H9 (cell line): ENCODE measurements at regions not wholly inside any gene's neighbourhood (a gene's known extent, or its start where the extent isn't known, plus 50 kb on each side); places are given as distances from the start of the nearest gene placed in this dataset.

Experiments
- DNase-seq: peaks from one replicate; pipeline ENCODE4 v3.0.0-alpha.2; 2017
- H2AFZ ChIP-seq: one replicate; pipeline ENCODE4 v1.6.1; 2013; ENCODE audit warnings: mild to moderate bottlenecking, low read length, control low read depth, moderate library complexity
- H2AK5ac ChIP-seq: 2 replicates; pipeline ENCODE4 v1.6.1; 2013; ENCODE audit warnings: low read length, control low read depth, mixed read lengths; ENCODE audit not compliant: insufficient read length
- H2BK120ac ChIP-seq: one replicate; pipeline ENCODE4 v1.6.1; 2013; ENCODE audit warnings: low read depth, mild to moderate bottlenecking, low read length, control low read depth, inconsistent platforms; ENCODE audit not compliant: poor library complexity, severe bottlenecking
- H2BK12ac ChIP-seq: 2 replicates; pipeline ENCODE4 v1.6.1; 2013; ENCODE audit warnings: low read length, control low read depth, mixed read lengths, low read depth; ENCODE audit not compliant: insufficient read length
- H2BK15ac ChIP-seq: 2 replicates; pipeline ENCODE4 v1.6.1; 2013; ENCODE audit warnings: low read depth, low read length, control low read depth
- H2BK20ac ChIP-seq: one replicate; pipeline ENCODE4 v1.6.1; 2013; ENCODE audit warnings: low read depth, mild to moderate bottlenecking, low read length, control low read depth, inconsistent platforms; ENCODE audit not compliant: poor library complexity, severe bottlenecking
- H2BK5ac ChIP-seq: 2 replicates; pipeline ENCODE4 v1.6.1; 2013; ENCODE audit warnings: low read length, control low read depth, mixed read lengths; ENCODE audit not compliant: insufficient read length
- H3K14ac ChIP-seq: 2 replicates; pipeline ENCODE4 v1.6.1; 2013; ENCODE audit warnings: low read length, control low read depth; ENCODE audit not compliant: insufficient read depth
- H3K18ac ChIP-seq: 2 replicates; pipeline ENCODE4 v1.6.1; 2013; ENCODE audit warnings: low read depth, mild to moderate bottlenecking, mixed read lengths, low read length, control low read depth; ENCODE audit not compliant: insufficient read length
- H3K23ac ChIP-seq: 2 replicates; pipeline ENCODE4 v1.6.1; 2013; ENCODE audit warnings: low read length, control low read depth, mixed read lengths, low read depth; ENCODE audit not compliant: insufficient read length
- H3K23me2 ChIP-seq: 2 replicates; pipeline ENCODE4 v1.6.1; 2013; ENCODE audit warnings: low read depth, mild to moderate bottlenecking, mixed read lengths, low read length, control low read depth; ENCODE audit not compliant: insufficient read length, poor library complexity, severe bottlenecking
- H3K27ac ChIP-seq: 2 replicates; pipeline ENCODE4 v1.5.1; 2013; ENCODE audit warnings: low read length, control low read depth, mixed read lengths, low read depth; ENCODE audit not compliant: insufficient read length
- H3K27me3 ChIP-seq: 2 replicates; pipeline ENCODE4 v1.6.1; 2013; ENCODE audit warnings: low read length, control low read depth, inconsistent platforms; ENCODE audit not compliant: insufficient read depth
- H3K4ac ChIP-seq: 2 replicates; pipeline ENCODE4 v1.6.1; 2013; ENCODE audit warnings: low read depth, mild to moderate bottlenecking, control low read depth, inconsistent platforms, low read length, moderate library complexity
- H3K4me1 ChIP-seq: 2 replicates; pipeline ENCODE4 v1.6.1; 2013; ENCODE audit warnings: low read length, control low read depth, inconsistent platforms; ENCODE audit not compliant: insufficient read depth
- H3K4me2 ChIP-seq: 2 replicates; pipeline ENCODE4 v1.6.1; 2013; ENCODE audit warnings: low read length, control low read depth, mixed read lengths; ENCODE audit not compliant: insufficient read length, insufficient read depth
- H3K56ac ChIP-seq: 2 replicates; pipeline ENCODE4 v1.6.1; 2013; ENCODE audit warnings: low read depth, mild to moderate bottlenecking, mixed read lengths, low read length, control low read depth; ENCODE audit not compliant: insufficient read length
- H3K79me1 ChIP-seq: 2 replicates; pipeline ENCODE4 v1.6.1; 2013; ENCODE audit warnings: low read depth, mild to moderate bottlenecking, moderate library complexity, low read length, control low read depth, inconsistent platforms; ENCODE audit not compliant: insufficient read depth, poor library complexity, severe bottlenecking
- H3K79me2 ChIP-seq: 2 replicates; pipeline ENCODE4 v1.6.1; 2013; ENCODE audit warnings: low read length, control low read depth, inconsistent platforms; ENCODE audit not compliant: insufficient read depth
- H3K9ac ChIP-seq: 2 replicates; pipeline ENCODE4 v1.6.1; 2013; ENCODE audit warnings: low read length, control low read depth, mixed read lengths; ENCODE audit not compliant: insufficient read length; ENCODE audit errors: extremely low read depth
- H3K9me3 ChIP-seq: one replicate; pipeline ENCODE4 v1.6.1; 2013; ENCODE audit warnings: low read depth, low read length, inconsistent platforms; ENCODE audit not compliant: control insufficient read depth
- H3T11ph ChIP-seq: one replicate; pipeline ENCODE4 v1.6.1; 2013; ENCODE audit warnings: mild to moderate bottlenecking, low read length, control low read depth, inconsistent platforms
- H4K20me1 ChIP-seq: one replicate; pipeline ENCODE4 v1.6.1; 2013; ENCODE audit not compliant: control insufficient read depth, insufficient read length, insufficient read depth
- H4K5ac ChIP-seq: 2 replicates; pipeline ENCODE4 v1.6.1; 2013; ENCODE audit warnings: low read depth, mild to moderate bottlenecking, mixed read lengths, low read length, control low read depth; ENCODE audit not compliant: insufficient read length
- H4K8ac ChIP-seq: replicated peaks from 2 replicates; pipeline ENCODE4 v1.6.1; 2013; ENCODE audit warnings: low read length, control low read depth, mixed read lengths, low read depth; ENCODE audit not compliant: insufficient read length
- H4K91ac ChIP-seq: 2 replicates; pipeline ENCODE4 v1.6.1; 2013; ENCODE audit warnings: low read depth, mild to moderate bottlenecking, moderate library complexity, mixed read lengths, low read length, control low read depth; ENCODE audit not compliant: insufficient read length
- H3K27ac Mint-ChIP-seq, 3 experiments: 2 replicates in 2 of 3; 3 replicates in 1 of 3; pipeline ENCODE4 v1.8.0; 2020 to 2021; ENCODE audit warnings: mixed read lengths in 3 of 3, mild to moderate bottlenecking in 1 of 3, moderate library complexity in 1 of 3
- H3K27me3 Mint-ChIP-seq: 2 replicates; pipeline ENCODE4 v1.8.0; 2021; ENCODE audit warnings: low read depth, mild to moderate bottlenecking, moderate library complexity, mixed read lengths
- H3K36me3 Mint-ChIP-seq, 3 experiments: 2 replicates in 2 of 3; 3 replicates in 1 of 3; pipeline ENCODE4 v1.8.0; 2020 to 2021; ENCODE audit warnings: low read depth in 3 of 3, mixed read lengths in 3 of 3; ENCODE audit not compliant: insufficient read depth in 1 of 3
- H3K4me1 Mint-ChIP-seq, 2 experiments: 2 replicates each; pipeline ENCODE4 v1.8.0; 2020; ENCODE audit warnings: mixed read lengths in 2 of 2
- H3K4me3 Mint-ChIP-seq, 2 experiments: 2 replicates in 1 of 2; 3 replicates in 1 of 2; pipeline ENCODE4 v1.8.0; 2020 to 2021; ENCODE audit warnings: mild to moderate bottlenecking in 2 of 2, mixed read lengths in 2 of 2, moderate library complexity in 1 of 2
- H3K9me3 Mint-ChIP-seq, 2 experiments: 2 replicates in 1 of 2; 3 replicates in 1 of 2; pipeline ENCODE4 v1.8.0; 2020; ENCODE audit warnings: mild to moderate bottlenecking in 2 of 2, mixed read lengths in 2 of 2, moderate library complexity in 1 of 2
- CTCF ChIP-seq: fragments of 200-600 bp; sonication (generic); conservative IDR thresholded peaks from 3 replicates; pipeline ENCODE4 v1.8.0; 2021; ENCODE audit warnings: antibody characterized with exemption, mild to moderate bottlenecking
- WGBS: extraction: QIAGEN DNeasy Blood & Tissue Kit; methylation state at CpG from one replicate; pipeline ENCODE4 v1.1.7; 2013; ENCODE audit warnings: missing lambda C conversion rate, low lambda C conversion rate, mixed read lengths; ENCODE audit not compliant: insufficient read length; ENCODE audit errors: extremely low coverage; 5-methylcytosine and 5-hydroxymethylcytosine counted together

DNA sequence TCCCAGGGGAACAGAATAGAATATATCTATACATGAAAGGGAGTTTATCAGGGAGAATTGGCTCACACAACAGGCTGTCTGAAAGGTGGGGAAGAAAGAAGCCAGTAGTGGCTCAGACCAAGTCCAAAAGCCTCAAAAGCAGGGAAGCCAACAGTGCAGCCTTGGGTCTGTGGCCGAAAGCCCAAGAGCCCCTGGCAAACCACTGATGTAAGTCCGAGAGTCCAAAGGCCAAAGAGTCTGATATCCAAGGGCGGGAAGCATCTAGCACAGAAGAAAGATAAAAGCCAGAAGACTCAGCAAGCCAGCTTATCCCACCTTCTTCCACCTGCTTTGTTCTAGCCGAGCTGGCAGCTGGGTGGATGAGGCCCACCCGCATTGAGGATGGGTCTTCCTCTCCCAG lies 172.5 kb downstream of the CCDC71L start:
- Histone ChIP-seq H3K79me2 (no peaks in the 10 kb centered on the region), H2BK20ac (no peak overlapping the region), H2AFZ (no peak overlapping the region), H3K4me2 (no peak overlapping the region), H3K27me3 (no peaks in the 10 kb centered on the region), H3K56ac (no peak overlapping the region), H3K79me1 (no peaks in the 10 kb centered on the region), H3K23ac (no peak overlapping the region), H3K9me3 (no peaks in the 10 kb centered on the region), H4K5ac (no peak overlapping the region), H3K23me2 (no peaks in the 10 kb centered on the region), H4K91ac (no peak overlapping the region), H3K4ac (no peak overlapping the region), H3K14ac (no peak overlapping the region), H2BK15ac (no peak overlapping the region), H3K4me1 (no peaks in the 10 kb centered on the region), H4K8ac (no peak overlapping the region), H2BK12ac (no peak overlapping the region), H2BK5ac (no peak overlapping the region), H3K9ac (no peak overlapping the region), H2BK120ac (no peak overlapping the region), H3T11ph (no peak overlapping the region), H3K27ac (no peak overlapping the region), H2AK5ac (no peak overlapping the region), H4K20me1 (no peaks in the 10 kb centered on the region), H3K18ac (no peak overlapping the region)
- H3K9me3 Mint-ChIP-seq: peaks cover 4 to 6% of the 10 kb centered on the region in 2 experiments; a peak in 1 of 5 replicates
- no peaks in the 10 kb centered on the region for H3K4me1 Mint-ChIP-seq
- no peak overlapping the region; a peak in 1 of 7 replicates for H3K27ac Mint-ChIP-seq
- TF ChIP-seq CTCF: no peak
- DNase-seq: no peak
- H3K4me3 Mint-ChIP-seq: no peak overlapping the region
- H3K27me3 Mint-ChIP-seq: peaks cover 2% of the 10 kb centered on the region
- H3K36me3 Mint-ChIP-seq: no peaks in the 10 kb centered on the region
- WGBS: no CpG with 5 or more reads among the region's 5 CpGs
